ENCODE measurements at regions not wholly inside any gene's neighbourhood (a gene's known extent, or its start where the extent isn't known, plus 50 kb on each side); places are given as distances from the start of the nearest gene placed in this dataset.

GRCh38 chr17:13332207-13332606, 269.5 kb downstream of the HS3ST3A1 start:
- no peak overlapping the region for H2AFZ ChIP-seq (ENCODE audit: low read length)
- no peaks in the 10 kb centered on the region for H3K4me1 ChIP-seq (ENCODE audit: insufficient read depth, low read length, poor library complexity, severe bottlenecking)
- H3F3A ChIP-seq (ENCODE audit: low read depth): no peaks in the 10 kb centered on the region
- no peaks in the 10 kb centered on the region for H3K79me2 ChIP-seq (ENCODE audit: insufficient read depth, low read length)
- no peaks in the 10 kb centered on the region for H3K36me3 ChIP-seq (ENCODE audit: insufficient read depth, low read length)
- no peaks in the 10 kb centered on the region for H4K20me1 ChIP-seq (ENCODE audit: insufficient read depth, low read length, poor library complexity, severe bottlenecking)
- no peak overlapping the region for H3K9ac ChIP-seq (ENCODE audit: low read depth, low read length, poor library complexity, severe bottlenecking)
- H3K9me3 ChIP-seq (ENCODE audit: insufficient read depth, low read depth, low read length): no peaks in the 10 kb centered on the region
- no peaks in the 10 kb centered on the region for H3K27me3 ChIP-seq (ENCODE audit: insufficient read depth, low read length, poor library complexity, severe bottlenecking)
- H3K4me3 ChIP-seq (ENCODE audit: low read length, poor library complexity, severe bottlenecking): no peak overlapping the region
- H3K4me2 ChIP-seq (ENCODE audit: low read depth, low read length, poor library complexity, severe bottlenecking): no peak overlapping the region
- no peak for TF ChIP-seq CTCF (conservative IDR thresholded peaks at IDR 0.05; ENCODE audit: low read length)
- no peak for TF ChIP-seq EZH2phosphoT487 (IDR thresholded peaks at IDR 0.05; ENCODE audit: borderline replicate concordance)
- no peaks in the 10 kb centered on the region for H3K9me2 ChIP-seq (replicated peaks; ENCODE audit: low read depth, low read length)

GRCh38 chr17:13329421-13329820, 272.3 kb downstream of the HS3ST3A1 start:
- Histone ChIP-seq H3K4me3 (ENCODE audit: low read length, poor library complexity, severe bottlenecking) (no peak overlapping the region), H2AFZ (ENCODE audit: low read length) (no peak overlapping the region), H3K27me3 (ENCODE audit: insufficient read depth, low read length, poor library complexity, severe bottlenecking) (no peaks in the 10 kb centered on the region), H3K4me1 (ENCODE audit: insufficient read depth, low read length, poor library complexity, severe bottlenecking) (no peaks in the 10 kb centered on the region), H3F3A (ENCODE audit: low read depth) (no peaks in the 10 kb centered on the region), H4K20me1 (ENCODE audit: insufficient read depth, low read length, poor library complexity, severe bottlenecking) (no peaks in the 10 kb centered on the region), H3K9ac (ENCODE audit: low read depth, low read length, poor library complexity, severe bottlenecking) (no peak overlapping the region), H3K9me3 (ENCODE audit: insufficient read depth, low read depth, low read length) (no peaks in the 10 kb centered on the region), H3K4me2 (ENCODE audit: low read depth, low read length, poor library complexity, severe bottlenecking) (no peak overlapping the region), H3K9me2 (replicated peaks; ENCODE audit: low read depth, low read length) (no peaks in the 10 kb centered on the region), H3K79me2 (ENCODE audit: insufficient read depth, low read length) (no peaks in the 10 kb centered on the region), H3K36me3 (ENCODE audit: insufficient read depth, low read length) (no peaks in the 10 kb centered on the region)
- TF ChIP-seq CTCF (conservative IDR thresholded peaks at IDR 0.05; ENCODE audit: low read length): no peak
- TF ChIP-seq EZH2phosphoT487 (IDR thresholded peaks at IDR 0.05; ENCODE audit: borderline replicate concordance): no peak

- no peaks in the 10 kb centered on the region for H3K36me3 ChIP-seq (ENCODE audit: insufficient read depth, low read length)
- no peak for TF ChIP-seq EZH2phosphoT487 (IDR thresholded peaks at IDR 0.05; ENCODE audit: borderline replicate concordance)
- no peak for TF ChIP-seq CTCF (conservative IDR thresholded peaks at IDR 0.05; ENCODE audit: low read length)
- no peak overlapping the region for H2AFZ ChIP-seq (ENCODE audit: low read length)
- H3K79me2 ChIP-seq (ENCODE audit: insufficient read depth, low read length): no peaks in the 10 kb centered on the region
- H3K4me1 ChIP-seq (ENCODE audit: insufficient read depth, low read length, poor library complexity, severe bottlenecking): no peaks in the 10 kb centered on the region
- H3F3A ChIP-seq (ENCODE audit: low read depth): no peaks in the 10 kb centered on the region
- H3K9me2 ChIP-seq (replicated peaks; ENCODE audit: low read depth, low read length): no peaks in the 10 kb centered on the region
- H3K9me3 ChIP-seq (ENCODE audit: insufficient read depth, low read depth, low read length): peaks cover 8% of the 10 kb centered on the region; the same call in 1 of the 2 replicates
- no peak overlapping the region for H3K4me2 ChIP-seq (ENCODE audit: low read depth, low read length, poor library complexity, severe bottlenecking)
- H4K20me1 ChIP-seq (ENCODE audit: insufficient read depth, low read length, poor library complexity, severe bottlenecking): no peaks in the 10 kb centered on the region
- no peak overlapping the region for H3K9ac ChIP-seq (ENCODE audit: low read depth, low read length, poor library complexity, severe bottlenecking)
- no peak overlapping the region for H3K4me3 ChIP-seq (ENCODE audit: low read length, poor library complexity, severe bottlenecking)
- no peaks in the 10 kb centered on the region for H3K27me3 ChIP-seq (ENCODE audit: insufficient read depth, low read length, poor library complexity, severe bottlenecking)
Measured at GRCh38 chr17:13323990-13324389, 277.7 kb downstream of the HS3ST3A1 start.
